Stimulated activated CD4-positive, alpha-beta T cell treated with anti-CD3 and anti-CD28 coated beads, TNF-alpha, amount 100 ng/mL, for 4 hours (primary cell): ENCODE measurements at regions not wholly inside any gene's neighbourhood (a gene's known extent, or its start where the extent isn't known, plus 50 kb on each side); places are given as distances from the start of the nearest gene placed in this dataset.
"Not testable (repeated sequence)": the region's sequence is repeated elsewhere in the genome, so short reads cannot be mapped to it uniquely, and the experiment has no call there.

Experiments
- DNase-seq, 3 experiments: peaks; one replicate each; pipeline ENCODE4 v3.0.0-alpha.2; 2020; ENCODE audit warnings: low read depth in 3 of 3

DNA sequence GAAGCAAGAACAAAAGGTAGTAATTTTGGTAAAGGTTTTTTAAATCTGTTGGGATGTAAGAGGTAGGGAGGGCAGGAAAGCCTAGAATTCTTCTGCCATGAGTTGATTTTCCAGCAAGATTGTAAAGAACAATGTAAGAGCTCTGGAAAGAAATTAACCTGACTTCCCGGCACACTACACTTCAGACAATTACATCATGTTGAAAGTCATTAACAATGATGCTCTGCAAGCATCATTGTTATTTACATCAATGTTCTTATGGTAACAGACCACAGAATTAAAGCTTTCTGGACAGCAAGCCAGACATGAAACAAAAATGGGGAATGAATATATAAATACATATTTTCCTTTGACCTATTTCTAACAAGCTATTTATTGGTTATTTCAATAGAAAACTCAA is 342.2 kb downstream of the CEP170 start:
- not testable (repeated sequence) for DNase-seq

DNA sequence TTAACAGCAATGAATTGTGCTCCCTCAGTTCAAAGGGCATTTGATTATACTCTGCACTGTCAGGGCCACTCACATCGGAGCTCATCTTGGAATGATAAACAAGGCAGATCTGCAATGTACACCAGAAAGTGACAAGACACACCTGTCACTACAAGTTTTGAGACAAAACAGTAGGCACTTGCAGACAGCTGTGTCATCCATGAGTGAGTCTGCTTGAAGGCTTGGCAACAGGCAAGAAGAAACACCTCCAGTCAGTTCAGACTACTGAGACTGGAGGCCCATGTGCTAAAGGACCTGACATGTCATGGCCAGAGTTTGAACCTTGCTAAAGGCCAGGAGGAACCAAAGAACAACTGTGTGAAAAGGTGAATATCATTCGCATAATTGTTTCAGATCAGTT is 354.5 kb downstream of the CEP170 start:
- not testable (repeated sequence) for DNase-seq

DNA sequence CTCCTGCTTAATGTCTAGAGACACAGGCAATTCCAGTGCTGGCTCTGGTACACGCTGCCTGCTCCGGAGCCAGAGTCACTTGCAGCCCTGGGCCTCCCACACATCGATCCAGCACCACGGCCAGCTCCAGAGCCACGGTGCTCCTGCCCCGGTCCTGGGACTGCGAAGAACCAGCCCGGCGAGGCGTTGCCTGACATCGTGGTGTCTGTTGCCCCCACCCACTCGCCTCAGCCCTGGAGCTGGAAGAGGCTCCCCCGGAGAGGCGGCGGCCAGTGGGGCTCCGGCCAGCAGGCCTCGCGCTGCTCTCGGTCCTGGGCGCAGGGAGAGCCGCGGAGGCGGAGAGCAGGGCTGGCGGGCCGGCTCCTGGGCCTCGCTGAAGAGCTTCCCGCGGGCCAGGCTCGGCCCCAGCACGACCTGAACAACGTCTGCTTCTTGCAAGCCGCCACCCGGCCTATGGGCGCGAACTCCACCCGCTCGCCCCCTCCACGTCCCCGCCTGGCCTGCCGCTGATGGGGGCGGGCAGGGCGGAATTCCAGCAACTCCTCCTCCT is 364.8 kb downstream of the CEP170 start:
- DNase-seq = no peak

DNA sequence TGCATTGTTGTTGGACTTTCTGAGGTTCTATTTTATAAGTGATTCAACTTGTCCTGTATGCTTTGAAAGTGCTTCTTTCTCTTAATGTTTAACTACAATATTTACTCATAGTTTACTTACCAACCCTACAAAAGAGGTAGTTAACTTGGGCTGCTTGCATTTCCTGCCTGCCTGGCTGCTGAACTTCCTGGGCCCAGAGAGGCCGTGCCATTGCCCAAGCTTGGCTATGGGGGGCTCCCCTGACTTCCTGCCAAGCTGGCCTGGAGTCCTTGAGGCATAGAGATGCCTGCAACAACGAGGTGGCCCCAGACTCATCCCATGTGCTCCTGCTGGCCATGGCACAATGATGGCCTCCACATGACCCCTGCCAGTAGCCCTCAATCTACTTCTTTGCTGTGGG is 361.6 kb upstream of the PLD5 start:
- DNase-seq = no peak

DNA sequence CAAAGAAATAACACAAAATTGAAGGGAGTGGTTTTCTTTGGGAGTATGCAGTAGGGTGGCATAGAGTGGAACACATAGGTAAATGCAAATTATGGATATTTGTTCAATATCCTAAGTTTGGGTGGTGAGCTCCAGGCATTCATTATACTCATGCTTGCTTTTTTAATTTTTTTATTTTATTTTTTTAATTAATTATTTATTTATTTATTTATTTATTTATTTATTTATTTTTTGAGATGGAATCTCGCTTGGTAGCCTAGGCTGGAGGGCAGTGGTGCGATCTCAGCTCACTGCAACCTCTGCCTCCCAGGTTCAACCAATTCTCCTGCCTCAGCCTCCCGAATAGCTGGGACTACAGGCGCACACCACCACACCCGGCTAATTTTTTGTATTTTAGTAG is 355.5 kb upstream of the PLD5 start:
- not testable (repeated sequence) for DNase-seq

DNA sequence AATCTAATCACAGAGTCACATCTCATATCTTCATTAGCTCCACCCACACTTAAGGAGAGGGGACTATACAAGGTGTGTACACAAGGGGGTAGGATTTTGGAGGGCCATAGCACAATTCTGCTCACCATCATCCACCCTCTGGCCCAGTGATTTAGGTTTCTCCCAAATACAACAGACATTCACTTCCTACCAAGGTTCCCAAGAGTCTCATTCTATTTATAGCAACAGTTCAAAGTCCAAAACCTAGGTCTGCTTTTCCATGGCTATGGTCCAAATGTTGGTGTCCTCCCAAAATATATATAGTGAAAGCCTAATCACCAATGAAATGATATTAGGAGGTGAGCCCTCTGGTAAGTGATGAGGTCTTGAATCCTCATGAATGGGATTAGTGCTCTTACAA is 353.2 kb upstream of the PLD5 start:
- DNase-seq = no peak

DNA sequence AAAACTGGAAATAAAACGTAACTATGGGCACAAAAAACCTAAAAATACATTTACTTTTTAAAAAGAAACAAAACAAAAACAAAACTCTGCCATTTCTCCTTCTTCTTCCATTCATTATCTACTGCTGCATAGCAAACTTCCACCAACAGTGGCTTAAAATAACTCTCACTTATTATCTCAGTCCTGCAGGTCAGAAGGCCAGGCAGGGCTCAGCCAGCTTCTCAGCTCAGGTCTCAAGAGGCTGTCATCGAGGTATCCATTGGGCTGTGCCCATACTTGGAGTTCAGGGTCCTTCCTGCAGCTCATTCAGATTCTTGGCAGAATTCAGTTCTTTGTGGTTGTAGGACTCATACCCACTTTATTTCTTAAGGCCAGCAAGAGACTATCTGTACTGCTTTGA is 352.7 kb upstream of the PLD5 start:
- DNase-seq = no peak

DNA sequence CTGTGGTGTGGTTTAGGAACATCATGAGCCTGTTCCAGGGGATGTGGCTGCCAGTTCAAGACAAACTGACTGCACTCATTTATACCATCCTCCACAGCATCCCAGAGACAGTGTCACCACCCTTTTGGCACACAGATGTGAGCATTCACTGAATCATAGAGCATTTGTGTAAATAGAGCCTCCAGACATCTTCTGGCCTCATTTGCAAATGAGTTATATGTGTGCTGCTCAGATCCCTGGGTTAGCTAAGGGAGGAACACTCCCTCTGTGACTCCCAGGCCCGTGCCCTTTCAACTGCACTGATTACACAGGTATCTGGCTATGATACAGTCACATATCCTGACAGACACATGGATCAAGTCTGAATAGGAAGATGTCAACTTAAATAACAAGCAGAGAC is 351.5 kb upstream of the PLD5 start:
- no peak for DNase-seq

DNA sequence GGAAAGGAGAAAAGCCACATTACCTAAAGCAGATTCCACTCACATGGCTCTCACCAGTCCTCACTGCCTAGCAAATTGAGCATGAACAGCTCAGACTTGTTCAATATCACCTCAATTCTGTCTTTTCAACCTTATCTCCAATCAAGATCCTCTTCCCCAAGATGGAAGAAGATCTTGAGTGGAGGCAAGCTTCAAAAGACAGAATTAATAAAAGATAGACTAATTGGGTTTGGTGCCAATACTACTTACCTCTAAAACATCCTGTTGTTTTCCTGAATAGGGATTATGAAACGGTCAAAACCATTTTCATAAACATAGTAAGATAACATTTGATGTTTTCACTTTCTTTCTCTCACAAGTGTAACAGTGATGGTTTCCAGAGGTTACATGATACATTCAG is 349.2 kb upstream of the PLD5 start:
- DNase-seq = no peak

DNA sequence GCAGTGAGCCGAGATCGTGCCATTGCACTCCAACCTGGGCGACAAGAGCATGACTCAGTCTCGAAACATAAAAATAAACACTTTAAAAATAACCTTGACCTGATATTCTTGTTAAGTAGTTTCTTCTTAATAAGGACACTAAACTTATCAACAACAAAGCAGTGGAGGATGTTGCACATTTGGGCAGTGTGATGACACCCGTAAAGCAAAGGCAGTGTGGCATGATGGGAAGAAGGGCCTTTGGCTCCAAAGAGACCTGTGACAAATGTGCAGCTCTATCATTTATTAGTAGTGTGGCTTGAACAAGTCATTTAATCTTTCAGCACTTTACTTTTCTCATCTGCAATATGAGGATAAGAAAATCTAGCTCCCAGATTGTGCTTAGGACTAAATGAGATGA is 348.0 kb upstream of the PLD5 start:
- no peak for DNase-seq

DNA sequence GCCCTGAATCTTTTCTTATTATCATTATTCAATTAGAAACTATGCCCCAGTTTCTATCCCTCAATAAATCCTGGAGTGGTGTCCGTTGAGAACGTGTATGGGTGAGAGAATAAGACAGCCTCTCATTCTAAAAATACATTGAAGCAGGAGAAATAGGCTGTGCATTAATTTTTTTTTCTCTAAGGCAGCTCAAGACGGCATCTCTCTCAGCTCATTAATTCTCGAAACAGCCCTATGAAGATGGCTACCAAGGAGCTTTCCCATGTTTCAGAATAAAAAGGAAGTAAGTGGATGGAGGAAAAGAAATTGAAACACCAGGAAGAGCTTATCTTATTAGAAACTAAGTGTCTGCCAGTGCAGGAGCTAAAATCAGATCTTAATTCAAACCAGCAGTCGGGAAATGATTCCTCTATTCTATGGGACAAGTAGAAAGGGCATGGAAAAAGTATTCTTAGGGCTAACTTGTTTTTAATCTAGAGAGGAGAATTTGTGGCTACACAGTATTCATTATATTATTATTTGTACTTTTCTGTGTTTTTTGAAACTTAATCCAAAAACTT is 347.1 kb upstream of the PLD5 start:
- no peak for DNase-seq

DNA sequence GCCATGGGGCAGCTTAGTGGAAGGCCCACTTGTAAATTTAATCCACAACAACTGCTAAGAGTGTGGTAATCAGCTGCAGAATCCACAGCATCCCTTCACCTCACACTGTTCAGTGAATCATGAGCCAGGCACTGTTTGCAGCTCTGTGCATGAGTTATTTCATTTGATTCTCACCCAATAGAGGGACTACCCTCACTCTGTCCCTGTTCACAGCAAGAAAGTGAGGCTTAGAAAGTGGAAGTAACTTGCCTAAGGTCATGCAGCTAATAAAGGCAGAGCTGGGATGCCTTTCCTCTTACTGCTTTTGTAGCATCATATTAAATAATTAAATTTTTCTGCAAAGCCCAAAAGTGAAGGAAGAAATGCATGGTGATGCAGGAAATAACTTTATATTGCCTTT is 346.5 kb upstream of the PLD5 start:
- DNase-seq = no peak

DNA sequence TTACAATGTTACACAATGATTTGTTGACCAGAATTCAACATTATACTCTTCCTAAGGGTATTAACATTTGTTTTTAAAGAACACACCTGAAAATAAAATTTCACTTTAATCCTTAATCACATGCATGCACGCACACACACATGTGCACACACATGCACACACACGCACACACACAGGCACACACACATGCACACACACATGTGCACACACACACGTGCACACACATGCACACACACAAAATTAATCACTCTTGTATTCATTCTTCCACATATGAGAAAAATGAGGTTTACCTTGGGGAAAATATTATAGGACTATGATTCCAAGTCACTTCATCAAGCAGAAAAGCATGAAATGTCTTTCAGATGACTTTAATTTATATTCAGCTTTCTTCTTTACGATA is 331.8 kb upstream of the PLD5 start:
- DNase-seq = no peak

DNA sequence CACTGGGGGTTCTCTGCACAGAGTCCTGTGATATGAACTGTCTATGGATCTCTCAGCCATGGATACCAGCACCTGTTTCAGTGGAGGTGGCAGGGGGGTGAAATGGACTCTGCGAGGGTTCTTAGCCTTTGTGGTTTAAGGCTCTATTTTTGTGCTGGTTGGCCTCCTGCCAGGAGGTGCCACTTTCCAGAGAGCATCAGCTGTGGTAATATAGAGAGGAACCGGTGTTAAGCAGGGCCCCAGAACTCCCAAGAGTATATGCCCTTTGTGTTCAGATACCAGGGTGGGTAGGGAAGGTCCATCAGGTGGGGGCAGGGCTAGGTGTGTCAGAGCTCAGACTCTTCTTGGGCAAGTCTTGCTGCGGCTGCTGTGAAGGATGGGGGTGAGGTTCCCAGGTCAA is 330.0 kb upstream of the PLD5 start:
- DNase-seq = no peak

DNA sequence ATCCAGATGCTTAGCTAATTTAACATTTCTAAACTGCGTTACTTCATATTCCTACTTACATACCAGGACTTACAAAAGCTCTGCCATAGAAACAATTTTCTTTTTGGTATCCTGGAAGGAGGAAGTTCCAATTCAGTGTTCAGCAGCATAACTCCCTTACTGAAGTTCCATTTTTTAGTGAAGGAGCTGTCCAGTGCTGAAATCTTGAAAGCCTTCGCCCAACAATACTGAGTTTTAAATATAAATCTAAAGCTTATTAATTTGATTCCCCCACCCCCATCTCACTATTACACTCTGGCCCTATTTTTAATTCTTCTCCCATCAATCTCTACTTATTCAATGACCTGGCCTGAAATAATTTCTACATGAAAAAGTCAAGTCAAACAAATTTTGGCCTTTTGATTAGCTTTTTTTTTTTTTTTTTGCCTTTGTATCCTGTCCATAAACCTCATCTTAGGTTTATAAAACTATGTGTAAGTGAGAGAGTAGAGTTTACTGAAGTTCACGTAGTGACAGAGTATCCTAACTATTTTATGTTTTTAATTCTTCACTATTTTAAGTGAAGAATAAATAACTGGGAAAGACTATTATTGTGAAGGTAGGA is 323.0 kb upstream of the PLD5 start:
- no peak for DNase-seq

DNA sequence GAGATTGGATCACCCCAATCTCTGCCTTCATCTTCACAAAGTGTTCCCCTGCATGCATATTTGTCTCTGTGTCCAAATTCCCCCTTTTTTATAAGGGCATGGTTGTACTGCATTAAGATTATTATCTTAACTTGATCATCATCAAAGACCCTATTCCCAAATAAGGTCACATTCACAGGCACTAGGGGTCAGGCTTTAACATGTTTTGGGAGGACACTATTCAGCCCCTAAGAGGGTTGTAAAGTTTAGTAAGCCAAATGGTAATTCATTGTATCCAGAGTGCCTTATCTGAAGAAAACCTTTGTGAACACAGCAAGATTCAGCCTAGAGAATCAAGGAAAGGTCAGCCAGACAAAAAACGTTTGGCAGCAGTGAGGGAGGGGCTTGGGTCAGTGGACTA is 317.6 kb upstream of the PLD5 start:
- DNase-seq = no peak

DNA sequence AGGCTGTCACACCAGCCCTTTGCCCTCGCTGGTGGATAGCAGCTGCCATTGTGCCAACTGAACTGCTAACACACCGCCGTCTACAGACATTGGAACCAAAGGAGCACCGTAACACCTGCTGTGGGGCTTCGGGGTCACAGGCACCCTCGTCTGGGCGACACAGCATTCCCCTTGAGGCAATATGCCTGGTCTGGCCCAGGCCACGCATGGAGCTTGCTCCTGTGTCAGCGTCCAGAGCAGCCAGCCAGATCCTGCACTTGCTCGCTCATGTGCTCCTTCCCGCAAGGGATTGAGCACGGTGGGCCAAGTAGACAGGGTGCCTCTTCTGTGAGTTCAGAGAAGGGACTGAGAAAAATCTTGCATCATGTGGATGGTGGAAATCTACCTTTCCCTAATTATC is 314.6 kb upstream of the PLD5 start:
- DNase-seq = no peak

DNA sequence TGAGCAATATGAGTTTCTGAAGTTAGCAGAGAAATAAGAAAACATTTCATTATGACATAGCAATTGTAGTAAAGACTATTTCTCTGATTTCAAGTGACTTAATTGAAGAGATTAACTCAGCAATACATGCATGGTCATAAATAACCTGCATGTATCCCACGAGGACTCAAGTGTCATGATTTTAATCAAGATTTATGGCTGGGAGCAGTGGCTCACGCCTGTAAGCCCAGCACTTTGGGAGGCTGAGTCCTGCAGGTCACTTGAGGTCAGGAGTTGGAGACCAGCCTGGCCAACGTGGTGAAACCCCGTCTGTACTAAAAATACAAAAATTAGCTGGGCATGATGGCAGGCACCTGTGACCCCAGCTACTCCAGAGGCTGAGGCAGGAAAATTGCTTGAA is 311.9 kb upstream of the PLD5 start:
- no peak for DNase-seq

DNA sequence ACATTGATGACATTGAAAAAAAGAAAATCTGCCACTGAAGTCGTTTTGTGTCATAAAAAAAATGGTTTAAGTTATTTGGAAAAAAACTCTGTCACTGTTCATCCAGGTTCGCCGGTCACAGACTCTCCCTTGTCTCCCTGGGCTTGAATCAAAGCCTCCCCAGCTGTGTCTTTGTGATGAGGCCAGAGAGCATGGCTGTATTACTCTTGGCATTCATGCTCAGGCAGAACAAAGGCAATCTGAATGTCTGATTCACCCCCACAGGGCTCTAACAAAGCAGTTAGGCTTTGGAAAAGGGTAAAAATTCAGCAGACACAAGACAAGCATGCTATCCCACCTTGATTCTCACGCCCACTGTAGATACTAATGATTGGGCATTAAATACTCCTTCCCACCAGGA is 304.3 kb upstream of the PLD5 start:
- DNase-seq = no peak

DNA sequence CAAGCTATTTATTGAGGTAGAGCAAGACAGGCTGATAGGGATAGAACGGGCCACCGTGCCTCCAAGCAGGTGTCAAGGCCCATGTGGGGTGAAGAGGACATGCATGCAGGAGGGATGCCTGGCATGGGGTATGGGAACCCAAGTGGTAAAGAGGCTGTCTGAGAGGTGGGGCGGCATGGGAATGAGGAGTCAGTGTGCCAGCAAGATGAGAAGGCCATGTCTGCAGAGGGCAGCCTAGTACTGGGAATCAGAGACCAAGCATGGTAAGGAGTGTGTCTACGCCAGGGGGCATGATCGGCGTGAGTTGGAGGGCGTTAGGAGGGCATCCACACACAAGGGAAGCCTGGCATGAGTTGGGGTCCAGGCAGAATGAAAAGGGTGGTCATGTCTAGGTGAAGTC is 303.7 kb upstream of the PLD5 start:
- no peak for DNase-seq

DNA sequence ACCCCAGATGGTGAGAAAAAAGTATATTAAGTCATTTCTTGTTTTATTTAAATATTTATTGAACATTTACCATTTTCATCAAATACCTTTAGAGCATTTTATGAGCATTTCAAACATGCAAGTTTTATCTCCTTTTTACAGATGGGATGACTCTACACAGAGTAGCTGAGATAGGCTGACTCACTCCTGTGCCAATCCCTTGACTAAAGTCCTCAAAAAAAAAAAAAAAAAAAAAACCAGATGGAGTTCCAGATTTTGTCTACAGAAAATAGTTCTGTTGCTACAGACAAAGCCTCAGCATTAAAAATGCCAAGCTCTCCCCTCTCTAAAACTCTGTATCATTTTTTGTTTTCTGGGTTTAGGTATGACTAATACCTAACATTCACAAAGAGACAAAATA is 303.0 kb upstream of the PLD5 start:
- no peak for DNase-seq

DNA sequence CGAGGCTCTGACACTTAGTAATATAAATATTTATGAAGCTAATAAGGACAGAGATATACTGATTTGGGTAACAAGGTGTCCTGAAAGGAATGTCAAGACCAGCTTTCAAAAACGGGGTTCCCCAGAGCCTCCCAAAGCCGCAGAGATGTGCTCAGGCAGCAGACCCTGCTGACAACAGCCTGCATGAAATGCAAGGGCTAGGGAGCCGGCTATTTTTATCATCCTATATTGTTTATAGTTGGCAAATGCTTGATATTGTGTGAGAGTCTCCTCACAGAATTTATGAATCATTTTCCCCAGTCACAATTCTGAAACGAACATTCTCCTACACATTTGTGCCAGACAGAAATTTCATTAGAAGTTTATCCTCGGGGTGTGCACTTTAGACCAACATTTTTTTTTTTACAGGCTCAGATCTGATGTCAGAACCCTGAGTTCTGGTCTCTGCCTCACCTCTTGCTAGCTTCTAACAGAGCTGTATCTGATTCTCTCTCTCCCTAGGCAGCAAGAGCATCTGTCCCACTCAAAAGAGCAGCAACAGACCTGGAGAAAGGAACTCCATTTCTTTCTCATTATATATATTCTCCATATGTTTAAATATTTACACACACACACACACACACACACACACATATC is 302.3 kb upstream of the PLD5 start:
- DNase-seq = no peak

DNA sequence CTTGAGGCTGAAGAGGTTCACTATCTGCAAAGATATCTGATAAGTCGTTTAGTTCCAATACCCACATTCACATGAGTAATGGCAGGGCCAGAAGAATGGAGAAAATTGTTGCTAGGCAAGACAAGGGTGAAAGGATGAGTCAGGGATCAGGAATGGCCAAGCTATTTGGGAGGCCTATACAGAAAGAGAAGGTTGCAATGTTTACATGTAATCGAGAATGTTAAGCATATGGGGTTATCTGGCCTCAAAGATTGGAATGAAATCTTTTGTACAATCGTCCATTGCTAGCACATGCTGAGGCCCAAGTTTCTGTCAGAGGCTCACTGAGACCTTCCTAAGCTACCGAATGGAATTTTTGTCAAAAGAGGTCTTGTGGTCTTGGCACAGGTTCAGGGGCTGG is 299.9 kb upstream of the PLD5 start:
- DNase-seq = no peak
